Tibial artery (tissue), 4 donors: ENCODE measurements at regions not wholly inside any gene's neighbourhood (a gene's known extent, or its start where the extent isn't known, plus 50 kb on each side); places are given as distances from the start of the nearest gene placed in this dataset.

Experiments
- DNase-seq, 2 donors: peaks; one replicate each; pipeline ENCODE4 v3.0.0-alpha.2; 2019
- H3K27ac ChIP-seq, 2 donors: fragments of 200-600 bp; sonication (generic) in 1 of 2; 1 replicate in 1 of 2; 2 replicates in 1 of 2; pipeline ENCODE4 v1.5.1; 2018 to 2019; ENCODE audit warnings: mild to moderate bottlenecking in 1 of 2
- H3K27me3 ChIP-seq, 2 donors: fragments of 200-600 bp; sonication (generic) in 1 of 2; one replicate each; pipeline versions ENCODE4 v1.5.1 to v1.6.0; 2016 to 2019
- H3K36me3 ChIP-seq, 3 donors: fragments of 200-600 bp; sonication (generic) in 2 of 3; one replicate each; pipeline ENCODE4 v1.5.1; 2016 to 2019; ENCODE audit warnings: mild to moderate bottlenecking in 2 of 3
- H3K4me1 ChIP-seq, 4 donors: fragments of 200-600 bp; sonication (generic) in 2 of 4; 1 replicate in 3 of 4; 2 replicates in 1 of 4; pipeline ENCODE4 v1.5.1; 2016 to 2019
- H3K4me3 ChIP-seq, 2 donors: fragments of 200-600 bp; sonication (generic) in 1 of 2; 1 replicate in 1 of 2; 2 replicates in 1 of 2; pipeline ENCODE4 v1.5.1; 2018 to 2019; ENCODE audit warnings: mild to moderate bottlenecking in 2 of 2
- H3K9me3 ChIP-seq, 3 donors: fragments of 200-600 bp; sonication (generic) in 1 of 3; one replicate each; pipeline ENCODE4 v1.5.1; 2016 to 2019
- intact Hi-C: fragments of 100-400 bp; cut with DNase I; formaldehyde crosslinking; loops from one replicate; pipeline ENCODE4 v1.15.0; 2023; ENCODE audit warnings: low total_unique reads
- TF ChIP-seq, protein P1 (sequence below), 2 experiments: fragments of 200-600 bp in 1 of 2; fragments of 450-650 bp in 1 of 2; IDR thresholded peaks; one replicate each; pipeline ENCODE4 v1.5.1; 2017 to 2019; ENCODE audit warnings: antibody characterized with exemption in 2 of 2, mild to moderate bottlenecking in 1 of 2, moderate library complexity in 1 of 2

DNA sequence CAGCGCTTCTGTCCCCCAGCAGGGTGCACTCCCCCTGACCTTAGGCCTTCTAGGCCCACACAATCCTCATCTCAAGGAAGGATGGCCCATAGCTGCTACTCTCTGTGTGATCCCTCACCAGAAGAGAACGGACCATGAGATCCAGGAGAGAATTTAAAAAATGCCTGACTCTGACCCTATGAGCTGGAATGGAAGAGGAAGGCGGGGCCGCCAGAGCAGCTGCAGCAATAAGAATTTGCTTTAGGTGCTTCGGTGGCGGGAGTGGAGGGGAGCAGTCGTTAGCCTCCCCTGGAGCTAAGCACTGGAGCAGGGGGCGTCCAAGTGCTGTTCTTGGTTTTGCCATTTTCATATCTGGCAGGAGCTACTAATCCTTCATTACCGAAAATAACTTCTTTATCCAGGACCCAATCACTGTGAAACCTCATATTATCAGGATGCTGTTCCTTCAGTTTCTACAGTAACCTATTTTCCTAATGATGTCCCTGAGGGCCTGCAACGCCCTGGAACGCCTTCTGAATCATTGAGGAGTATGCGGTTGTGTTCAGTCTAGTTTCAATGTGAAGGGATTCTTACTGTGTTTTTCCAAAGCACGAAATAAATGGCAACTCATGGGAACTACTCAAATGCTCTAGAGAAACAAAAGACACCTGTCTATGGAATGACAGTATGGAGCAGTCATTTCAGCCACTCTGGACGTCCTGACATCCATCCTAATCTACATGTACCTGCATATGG, 105.1 kb upstream of the SIX2 start:
- no peaks in the 10 kb centered on the region for H3K9me3 ChIP-seq
- peaks cover 0 to 5% (median 0%) of the 10 kb centered on the region in 4 donors for H3K4me1 ChIP-seq
- no peaks in the 10 kb centered on the region for H3K27me3 ChIP-seq
- intact Hi-C loops, result no loop called here
- TF ChIP-seq, protein P1, sequence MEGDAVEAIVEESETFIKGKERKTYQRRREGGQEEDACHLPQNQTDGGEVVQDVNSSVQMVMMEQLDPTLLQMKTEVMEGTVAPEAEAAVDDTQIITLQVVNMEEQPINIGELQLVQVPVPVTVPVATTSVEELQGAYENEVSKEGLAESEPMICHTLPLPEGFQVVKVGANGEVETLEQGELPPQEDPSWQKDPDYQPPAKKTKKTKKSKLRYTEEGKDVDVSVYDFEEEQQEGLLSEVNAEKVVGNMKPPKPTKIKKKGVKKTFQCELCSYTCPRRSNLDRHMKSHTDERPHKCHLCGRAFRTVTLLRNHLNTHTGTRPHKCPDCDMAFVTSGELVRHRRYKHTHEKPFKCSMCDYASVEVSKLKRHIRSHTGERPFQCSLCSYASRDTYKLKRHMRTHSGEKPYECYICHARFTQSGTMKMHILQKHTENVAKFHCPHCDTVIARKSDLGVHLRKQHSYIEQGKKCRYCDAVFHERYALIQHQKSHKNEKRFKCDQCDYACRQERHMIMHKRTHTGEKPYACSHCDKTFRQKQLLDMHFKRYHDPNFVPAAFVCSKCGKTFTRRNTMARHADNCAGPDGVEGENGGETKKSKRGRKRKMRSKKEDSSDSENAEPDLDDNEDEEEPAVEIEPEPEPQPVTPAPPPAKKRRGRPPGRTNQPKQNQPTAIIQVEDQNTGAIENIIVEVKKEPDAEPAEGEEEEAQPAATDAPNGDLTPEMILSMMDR (IDR thresholded peaks at IDR 0.05), result no peak
- DNase-seq, result no peak
- no peak overlapping the region for H3K4me3 ChIP-seq
- no peak overlapping the region for H3K27ac ChIP-seq
- no peaks in the 10 kb centered on the region for H3K36me3 ChIP-seq

DNA sequence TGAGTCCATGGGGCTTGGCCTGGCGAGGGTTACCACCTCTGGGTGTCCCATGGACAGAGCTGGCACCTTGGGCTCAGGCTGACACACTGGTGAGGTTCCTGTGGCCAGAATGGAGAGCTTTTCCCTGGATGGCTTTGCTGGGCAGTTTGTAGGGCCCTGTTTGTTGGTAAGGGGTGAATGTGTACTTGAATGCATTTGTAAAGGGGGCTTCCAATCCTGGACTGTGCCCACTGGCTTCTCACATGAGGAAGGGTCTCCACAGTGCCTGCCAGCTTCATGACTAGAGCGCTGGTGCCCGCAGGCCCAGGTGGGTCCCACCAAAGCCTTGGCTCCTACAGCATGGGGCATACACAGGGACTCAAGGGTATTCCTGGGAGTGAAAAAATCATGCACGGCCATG, 103.5 kb upstream of the SIX2 start:
- no peak for DNase-seq
- Histone ChIP-seq H3K36me3 (no peaks in the 10 kb centered on the region), H3K4me3 (no peak overlapping the region), H3K27me3 (no peaks in the 10 kb centered on the region), H3K4me1 (peaks cover 0 to 13% (median 0%) of the 10 kb centered on the region in 4 donors), H3K9me3 (no peaks in the 10 kb centered on the region), H3K27ac (no peak overlapping the region)
- intact Hi-C loops, result no loop called here
- TF ChIP-seq, protein P1 (IDR thresholded peaks at IDR 0.05), result no peak

DNA sequence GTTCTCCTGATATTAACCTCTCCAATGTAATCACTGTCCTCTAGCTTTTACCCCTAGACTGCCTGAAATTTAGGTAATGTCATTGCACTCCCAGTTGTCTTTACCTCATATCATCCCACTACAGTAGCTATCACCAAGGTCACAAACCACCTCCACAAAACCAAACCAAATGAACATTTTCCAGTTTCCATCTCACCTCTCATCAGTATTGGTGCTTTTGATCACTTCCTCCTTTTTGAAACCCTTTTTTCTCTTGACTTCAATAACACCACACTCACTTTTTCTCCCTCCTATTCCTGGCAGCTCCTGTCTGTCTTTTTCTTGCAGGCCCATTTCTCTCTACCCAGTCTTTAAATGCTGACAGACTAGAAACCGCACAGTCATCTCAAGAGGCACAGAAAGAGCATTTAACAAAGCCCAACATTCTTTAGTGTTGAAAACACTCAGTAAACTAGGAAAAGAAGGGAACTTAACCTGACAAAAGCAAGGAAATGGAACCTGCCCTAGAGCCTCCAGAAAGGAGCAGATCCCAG, 95.9 kb upstream of the SIX2 start:
- no peaks in the 10 kb centered on the region for H3K36me3 ChIP-seq
- H3K27ac ChIP-seq, result no peak overlapping the region
- H3K4me3 ChIP-seq, result no peak overlapping the region
- H3K27me3 ChIP-seq, result no peaks in the 10 kb centered on the region
- H3K4me1 ChIP-seq, result peaks cover 0 to 13% (median 0%) of the 10 kb centered on the region in 4 donors
- TF ChIP-seq, protein P1 (IDR thresholded peaks at IDR 0.05), result no peak
- intact Hi-C loops, result no loop called here
- no peaks in the 10 kb centered on the region for H3K9me3 ChIP-seq
- DNase-seq, result no peak

DNA sequence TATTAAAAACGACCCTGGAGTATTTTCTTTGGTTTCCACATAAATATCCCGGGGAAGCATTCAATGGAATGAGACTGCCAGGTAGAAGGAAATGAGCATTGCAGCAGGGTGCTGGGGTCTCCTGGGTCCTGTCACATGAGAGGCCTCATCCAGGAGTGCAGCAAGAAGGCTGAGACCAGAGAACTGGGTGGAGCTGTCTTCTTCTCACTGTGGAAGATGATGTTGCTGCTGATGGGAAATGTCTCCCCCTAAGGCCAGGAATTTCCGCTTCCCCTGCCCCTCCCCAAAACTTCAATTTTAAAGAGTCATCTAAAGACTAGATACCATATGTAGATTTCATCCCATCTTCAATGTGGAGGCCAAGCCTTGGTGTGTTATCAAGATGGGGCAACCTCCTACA, 95.2 kb upstream of the SIX2 start:
- H3K27ac ChIP-seq, result no peak overlapping the region
- H3K4me3 ChIP-seq, result no peak overlapping the region
- peaks cover 0 to 9% (median 0%) of the 10 kb centered on the region in 4 donors for H3K4me1 ChIP-seq
- no peaks in the 10 kb centered on the region for H3K36me3 ChIP-seq
- no peak for DNase-seq
- no peaks in the 10 kb centered on the region for H3K27me3 ChIP-seq
- no peaks in the 10 kb centered on the region for H3K9me3 ChIP-seq
- TF ChIP-seq, protein P1 (IDR thresholded peaks at IDR 0.05), result no peak
- intact Hi-C loops, result no loop called here

DNA sequence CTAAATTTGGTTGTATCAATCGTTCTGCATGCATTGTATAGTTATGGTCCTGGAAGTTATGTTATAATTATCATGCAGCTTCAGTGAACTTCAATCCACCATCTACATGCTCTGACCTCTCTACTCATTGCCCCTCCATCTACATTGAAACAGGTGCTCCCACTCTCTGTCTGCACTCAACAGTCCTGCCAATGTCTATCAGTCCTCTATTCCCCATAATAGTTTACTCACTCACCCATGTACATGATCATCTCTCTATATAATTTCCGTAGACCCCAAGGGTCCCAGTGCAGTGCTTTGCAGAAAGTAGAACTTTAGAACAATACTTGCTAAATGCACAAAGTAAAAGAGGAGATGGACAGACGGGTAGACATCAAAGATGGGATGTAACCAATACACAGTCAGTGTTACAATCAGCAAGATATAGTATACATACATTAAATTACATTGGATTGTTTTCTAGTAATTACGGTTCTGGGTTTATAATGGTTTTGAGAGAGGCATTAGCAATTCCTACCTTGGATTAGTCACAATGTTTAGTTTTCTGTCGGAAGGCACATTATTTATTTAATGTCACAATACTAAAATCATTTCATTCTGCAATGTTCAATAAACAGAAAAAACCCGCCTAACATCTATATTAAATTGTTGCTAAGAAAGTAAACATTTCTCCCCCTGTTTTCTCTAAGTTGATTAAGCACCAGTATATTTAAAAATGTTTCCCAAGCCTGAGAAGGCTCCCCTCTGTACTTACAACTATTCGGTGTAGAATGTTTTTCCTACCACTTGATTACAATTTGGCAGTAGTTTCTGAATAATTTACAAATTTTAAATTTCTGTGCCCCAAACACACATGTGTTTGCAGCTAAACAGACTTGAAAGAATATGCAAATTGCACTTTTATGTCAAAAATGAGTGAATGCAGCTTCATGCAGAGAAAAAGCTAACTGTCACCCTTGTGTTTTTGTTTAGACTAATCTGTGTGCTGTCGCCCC, 94.4 kb upstream of the SIX2 start:
- Histone ChIP-seq H3K9me3 (no peaks in the 10 kb centered on the region), H3K36me3 (no peaks in the 10 kb centered on the region), H3K4me3 (no peak overlapping the region), H3K27ac (no peak overlapping the region), H3K27me3 (no peaks in the 10 kb centered on the region), H3K4me1 (peaks cover 0 to under 1% (median 0%) of the 10 kb centered on the region in 4 donors)
- TF ChIP-seq, protein P1 (IDR thresholded peaks at IDR 0.05), result no peak
- intact Hi-C loops, result no loop called here
- no peak for DNase-seq
